ENCODE measurements at regions not wholly inside any gene's neighbourhood (a gene's known extent, or its start where the extent isn't known, plus 50 kb on each side); places are given as distances from the start of the nearest gene placed in this dataset.

DNA sequence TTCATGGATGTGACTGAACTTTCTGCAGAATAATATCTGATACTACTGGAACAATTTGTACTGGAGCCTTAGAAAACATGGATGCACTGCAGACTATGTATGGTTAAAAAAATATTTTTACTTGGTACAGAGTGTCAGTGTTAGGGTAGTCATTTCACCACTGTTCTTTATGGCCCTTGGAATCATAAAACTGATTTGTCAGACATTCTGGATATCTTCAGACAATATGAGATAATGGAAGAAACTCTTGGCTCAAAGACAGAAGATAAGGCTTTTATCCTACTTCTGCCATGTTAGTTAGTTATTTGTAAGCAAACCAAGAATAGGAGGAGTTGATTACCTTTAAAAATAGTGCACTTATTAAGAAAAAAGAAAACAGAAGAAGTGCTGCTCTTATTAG lies 209.4 kb downstream of the LRIG3 start:
- no peak for TF ChIP-seq CTCF (IDR thresholded peaks at IDR 0.05)
- no peak overlapping the region for H3K27ac ChIP-seq
- H3K27me3 ChIP-seq (ENCODE audit: low read depth): no peaks in the 10 kb centered on the region
- H3K4me3 ChIP-seq: no peak overlapping the region
- no peaks in the 10 kb centered on the region for H3K4me1 ChIP-seq
- DNase-seq (no peak), ATAC-seq (no peak)
- H3K9me3 ChIP-seq: peaks cover 3% of the 10 kb centered on the region
- intact Hi-C loops (cut with DNase I): no loop called here
- H3K36me3 ChIP-seq: no peaks in the 10 kb centered on the region

GRCh38 chr12:58711974-58712373 lies 208.3 kb downstream of the LRIG3 start:
- TF ChIP-seq CTCF (IDR thresholded peaks at IDR 0.05): no peak
- Histone ChIP-seq H3K36me3 (no peaks in the 10 kb centered on the region), H3K9me3 (peaks cover 3% of the 10 kb centered on the region), H3K27me3 (ENCODE audit: low read depth) (no peaks in the 10 kb centered on the region), H3K4me3 (no peak overlapping the region), H3K4me1 (no peaks in the 10 kb centered on the region), H3K27ac (no peak overlapping the region)
- ATAC-seq (no peak), DNase-seq (no peak)
- intact Hi-C loops (cut with DNase I): no loop called here

DNA sequence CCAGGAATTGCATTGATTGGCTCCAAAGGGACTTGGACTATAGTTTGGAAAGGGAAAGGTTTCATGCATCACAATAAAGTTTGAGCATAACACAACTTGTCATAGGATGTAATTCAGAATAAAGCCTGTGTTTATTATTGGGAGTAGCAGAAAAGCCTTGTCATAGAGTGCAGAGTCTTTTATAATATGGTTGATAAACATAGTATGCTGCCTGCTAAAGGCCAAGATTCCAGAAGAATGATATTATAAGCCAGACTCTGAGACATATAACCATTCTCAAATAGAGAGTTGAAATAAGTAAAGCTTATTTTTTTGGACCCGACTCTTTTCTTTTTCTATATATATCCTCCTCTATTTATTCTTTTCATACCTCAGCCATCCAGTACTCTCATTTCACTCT lies 207.3 kb downstream of the LRIG3 start:
- H3K4me1 ChIP-seq: no peaks in the 10 kb centered on the region
- intact Hi-C loops (cut with DNase I): no loop called here
- ATAC-seq (no peak), DNase-seq (no peak)
- no peak for TF ChIP-seq CTCF (IDR thresholded peaks at IDR 0.05)
- H3K9me3 ChIP-seq: peaks cover 3% of the 10 kb centered on the region
- H3K4me3 ChIP-seq: no peak overlapping the region
- H3K27me3 ChIP-seq (ENCODE audit: low read depth): no peaks in the 10 kb centered on the region
- H3K27ac ChIP-seq: no peak overlapping the region
- no peaks in the 10 kb centered on the region for H3K36me3 ChIP-seq

- intact Hi-C loops (cut with DNase I): no loop called here
- ATAC-seq (no peak), DNase-seq (no peak)
- Histone ChIP-seq H3K36me3 (no peaks in the 10 kb centered on the region), H3K27me3 (ENCODE audit: low read depth) (no peaks in the 10 kb centered on the region), H3K4me1 (no peaks in the 10 kb centered on the region), H3K9me3 (no peaks in the 10 kb centered on the region), H3K4me3 (no peak overlapping the region), H3K27ac (no peak overlapping the region)
- no peak for TF ChIP-seq CTCF (IDR thresholded peaks at IDR 0.05)
Observed at GRCh38 chr12:58719161-58719560, 201.1 kb downstream of the LRIG3 start.

- H3K27me3 ChIP-seq (ENCODE audit: low read depth): no peaks in the 10 kb centered on the region
- no peaks in the 10 kb centered on the region for H3K36me3 ChIP-seq
- DNase-seq (no peak), ATAC-seq (no peak)
- no peak overlapping the region for H3K27ac ChIP-seq
- no peak for TF ChIP-seq CTCF (IDR thresholded peaks at IDR 0.05)
- H3K4me1 ChIP-seq: no peaks in the 10 kb centered on the region
- no peak overlapping the region for H3K4me3 ChIP-seq
- intact Hi-C loops (cut with DNase I): no loop called here
- no peaks in the 10 kb centered on the region for H3K9me3 ChIP-seq
Observed at GRCh38 chr12:58720421-58720820, 199.9 kb downstream of the LRIG3 start.
